Hepatocyte (in vitro differentiated cells): ENCODE measurements at regions not wholly inside any gene's neighbourhood (a gene's known extent, or its start where the extent isn't known, plus 50 kb on each side); places are given as distances from the start of the nearest gene placed in this dataset.

Experiments
- DNase-seq: peaks from one replicate; pipeline ENCODE4 v3.0.0-alpha.2; 2016; ENCODE audit warnings: low spot score
- H2AFZ ChIP-seq: fragments of 200-600 bp; sonication (generic); 2 replicates; pipeline ENCODE4 v1.6.0; 2016; ENCODE audit warnings: antibody characterized with exemption, mild to moderate bottlenecking
- H3K27ac ChIP-seq: fragments of 200-600 bp; sonication (generic); 2 replicates; pipeline ENCODE4 v1.5.1; 2016; ENCODE audit warnings: mild to moderate bottlenecking
- H3K27me3 ChIP-seq: fragments of 200-600 bp; sonication (generic); 2 replicates; pipeline ENCODE4 v1.6.1; 2016
- H3K36me3 ChIP-seq: fragments of 200-600 bp; sonication (generic); replicated peaks from 2 replicates; pipeline ENCODE4 v1.5.1; 2016; ENCODE audit warnings: low read depth; ENCODE audit not compliant: insufficient read depth
- H3K4me1 ChIP-seq: fragments of 200-600 bp; sonication (generic); 2 replicates; pipeline ENCODE4 v1.5.1; 2016; ENCODE audit warnings: mild to moderate bottlenecking, moderate library complexity; ENCODE audit not compliant: insufficient read depth
- H3K4me2 ChIP-seq: fragments of 200-600 bp; sonication (generic); 2 replicates; pipeline ENCODE4 v1.6.0; 2016
- H3K4me3 ChIP-seq: fragments of 200-600 bp; sonication (generic); 2 replicates; pipeline ENCODE4 v1.5.1; 2016; ENCODE audit warnings: mild to moderate bottlenecking
- H3K79me2 ChIP-seq: fragments of 200-600 bp; sonication (generic); 2 replicates; pipeline ENCODE4 v1.6.0; 2017; ENCODE audit warnings: mild to moderate bottlenecking
- H3K9me2 ChIP-seq: fragments of 200-600 bp; sonication (generic); replicated peaks from 2 replicates; pipeline ENCODE4 v1.6.0; 2017; ENCODE audit warnings: mild to moderate bottlenecking; ENCODE audit not compliant: insufficient read depth
- H3K9me3 ChIP-seq: fragments of 200-600 bp; sonication (generic); 2 replicates; pipeline ENCODE4 v1.5.1; 2016; ENCODE audit warnings: low read depth, mild to moderate bottlenecking
- H4K20me1 ChIP-seq: fragments of 200-600 bp; sonication (generic); 2 replicates; pipeline ENCODE4 v1.6.0; 2016; ENCODE audit warnings: mild to moderate bottlenecking; ENCODE audit not compliant: insufficient read depth, poor library complexity, severe bottlenecking
- CTCF ChIP-seq: fragments of 200-600 bp; sonication (generic); IDR thresholded peaks from 2 replicates; pipeline ENCODE4 v1.5.1; 2016; ENCODE audit warnings: antibody characterized with exemption, mild to moderate bottlenecking; ENCODE audit not compliant: poor library complexity
- EZH2 ChIP-seq: fragments of 200-600 bp; sonication (generic); IDR thresholded peaks from 2 replicates; pipeline ENCODE4 v1.6.1; 2016; ENCODE audit warnings: antibody characterized with exemption, mild to moderate bottlenecking, borderline replicate concordance
- EZH2phosphoT487 ChIP-seq: fragments of 200-600 bp; sonication (generic); IDR thresholded peaks from one replicate; pipeline ENCODE4 v1.6.1; 2018; ENCODE audit warnings: antibody characterized with exemption, mild to moderate bottlenecking, low read depth, moderate library complexity; ENCODE audit not compliant: unreplicated experiment, severe bottlenecking
- WGBS: methylation state at CpG from one replicate; pipeline ENCODE4 v1.1.6; 2016; ENCODE audit warnings: low lambda C conversion rate; ENCODE audit errors: missing lambda C conversion rate; 5-methylcytosine and 5-hydroxymethylcytosine counted together

- Histone ChIP-seq H3K27me3 (no peaks in the 10 kb centered on the region), H4K20me1 (no peaks in the 10 kb centered on the region), H3K36me3 (no peaks in the 10 kb centered on the region), H3K9me2 (no peaks in the 10 kb centered on the region), H3K4me2 (no peak overlapping the region), H3K27ac (no peak overlapping the region), H3K4me3 (no peak overlapping the region), H3K4me1 (no peaks in the 10 kb centered on the region), H3K79me2 (no peaks in the 10 kb centered on the region), H3K9me3 (no peaks in the 10 kb centered on the region), H2AFZ (no peak overlapping the region)
- DNase-seq = no peak
- TF ChIP-seq EZH2phosphoT487 (no peak), CTCF (no peak), EZH2 (no peak)
- WGBS = 82% methylated on average over 4 of the region's 4 CpGs
Observed at GRCh38 chr1:79355090-79355489, 348.6 kb upstream of the ADGRL4 start.

- Histone ChIP-seq H3K4me2 (no peak overlapping the region), H3K36me3 (no peaks in the 10 kb centered on the region), H4K20me1 (no peaks in the 10 kb centered on the region), H3K9me3 (no peaks in the 10 kb centered on the region), H3K27ac (no peak overlapping the region), H3K4me1 (no peaks in the 10 kb centered on the region), H3K4me3 (no peak overlapping the region), H2AFZ (no peak overlapping the region), H3K27me3 (no peaks in the 10 kb centered on the region), H3K79me2 (no peaks in the 10 kb centered on the region), H3K9me2 (no peaks in the 10 kb centered on the region)
- 65% methylated on average over 4 of the region's 4 CpGs for whole genome bisulfite sequencing
- DNase-seq = peak; percentile 53
- TF ChIP-seq EZH2phosphoT487 = no peak
- TF ChIP-seq EZH2 = no peak
- TF ChIP-seq CTCF = peak; percentile 52
Observed at GRCh38 chr1:79353224-79353623, 346.7 kb upstream of the ADGRL4 start.

- Histone ChIP-seq H3K79me2 (no peaks in the 10 kb centered on the region), H3K4me3 (no peak overlapping the region), H3K9me3 (no peaks in the 10 kb centered on the region), H3K27ac (no peak overlapping the region), H4K20me1 (no peaks in the 10 kb centered on the region), H3K4me1 (no peaks in the 10 kb centered on the region), H3K9me2 (no peaks in the 10 kb centered on the region), H3K36me3 (no peaks in the 10 kb centered on the region), H3K4me2 (no peak overlapping the region), H3K27me3 (no peaks in the 10 kb centered on the region), H2AFZ (no peak overlapping the region)
- DNase-seq = no peak
- no peak for TF ChIP-seq EZH2phosphoT487
- no peak for TF ChIP-seq CTCF
- no peak for TF ChIP-seq EZH2
- whole genome bisulfite sequencing = 83% methylated on average over 3 of the region's 3 CpGs
Observed at GRCh38 chr1:79326875-79327274, 320.3 kb upstream of the ADGRL4 start.

- Histone ChIP-seq H3K4me1 (no peaks in the 10 kb centered on the region), H2AFZ (no peak overlapping the region), H3K4me2 (no peak overlapping the region), H4K20me1 (no peaks in the 10 kb centered on the region), H3K36me3 (no peaks in the 10 kb centered on the region), H3K79me2 (no peaks in the 10 kb centered on the region), H3K4me3 (no peak overlapping the region), H3K9me2 (no peaks in the 10 kb centered on the region), H3K27me3 (no peaks in the 10 kb centered on the region), H3K27ac (no peak overlapping the region), H3K9me3 (no peaks in the 10 kb centered on the region)
- TF ChIP-seq EZH2 = no peak
- TF ChIP-seq CTCF = no peak
- TF ChIP-seq EZH2phosphoT487 = no peak
- DNase-seq = no peak
Observed at GRCh38 chr1:79325705-79326104, 319.2 kb upstream of the ADGRL4 start.
